ENCODE measurements at regions not wholly inside any gene's neighbourhood (a gene's known extent, or its start where the extent isn't known, plus 50 kb on each side); places are given as distances from the start of the nearest gene placed in this dataset.

DNA sequence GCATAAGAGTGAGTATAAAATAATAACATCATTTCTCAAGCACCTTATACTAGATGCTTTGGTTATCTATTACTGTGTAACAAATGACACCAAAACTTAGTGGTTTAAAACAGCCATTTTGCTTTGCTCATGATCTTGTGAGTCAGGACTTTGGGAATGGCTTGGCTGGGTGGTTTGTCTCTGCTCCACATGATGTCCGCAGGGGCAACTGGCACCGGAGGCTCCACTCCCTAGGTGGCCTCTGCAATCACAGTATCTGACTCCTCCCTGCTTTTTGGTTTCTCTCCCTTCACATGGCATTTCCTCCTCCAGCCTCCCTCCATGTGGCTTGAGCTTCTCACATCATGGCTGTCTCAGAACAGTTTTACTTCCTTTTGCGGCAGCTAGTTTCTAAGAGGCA, 259.5 kb downstream of the GAS1 start:
- DNase-seq: no peak

- DNase-seq: no peak
Measured at GRCh38 chr9:86685556-86685955, 261.8 kb downstream of the GAS1 start.

DNA sequence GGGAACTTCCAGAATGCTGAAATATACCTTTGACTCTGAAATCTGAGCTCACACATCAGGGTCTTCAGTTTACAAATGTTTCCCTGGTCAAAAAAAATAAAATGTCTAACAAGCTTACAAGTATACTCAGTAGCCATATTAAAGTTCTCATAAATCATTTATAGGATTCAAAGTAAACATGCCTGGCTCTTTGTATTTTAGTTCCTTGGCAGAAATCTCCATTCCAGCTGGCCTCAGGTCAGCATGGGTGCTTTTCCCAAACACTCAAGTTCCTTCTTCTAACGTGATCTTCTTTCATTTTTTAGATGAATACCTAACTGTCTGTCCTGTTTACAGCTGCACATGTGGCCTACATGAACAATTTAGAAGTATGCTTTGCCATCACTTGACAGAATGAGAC, 263.2 kb downstream of the GAS1 start:
- no peak for DNase-seq

GRCh38 chr9:86682240-86682639, 265.1 kb downstream of the GAS1 start:
- DNase-seq: no peak

- DNase-seq: no peak
Measured at GRCh38 chr9:86679909-86680308, 267.4 kb downstream of the GAS1 start.

DNA sequence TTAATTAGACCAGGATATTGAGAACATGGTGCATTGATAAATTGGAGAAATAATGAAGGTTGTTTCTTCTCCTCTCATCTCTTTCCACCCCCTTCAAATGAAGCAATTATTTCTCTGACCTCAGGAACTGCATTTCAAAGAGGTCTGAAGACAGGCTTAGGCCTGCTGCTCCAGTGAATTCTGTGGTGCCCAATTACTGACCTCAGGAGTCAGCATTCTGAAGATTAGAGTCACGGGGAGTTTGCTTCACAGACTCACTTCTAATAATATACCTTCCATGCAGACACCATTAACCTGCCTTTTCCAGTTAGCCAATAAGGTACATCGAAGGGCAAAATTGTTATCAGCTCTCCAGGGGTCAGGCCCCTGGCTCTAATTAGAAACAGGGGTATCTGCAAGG, 270.9 kb downstream of the GAS1 start:
- DNase-seq: no peak

DNA sequence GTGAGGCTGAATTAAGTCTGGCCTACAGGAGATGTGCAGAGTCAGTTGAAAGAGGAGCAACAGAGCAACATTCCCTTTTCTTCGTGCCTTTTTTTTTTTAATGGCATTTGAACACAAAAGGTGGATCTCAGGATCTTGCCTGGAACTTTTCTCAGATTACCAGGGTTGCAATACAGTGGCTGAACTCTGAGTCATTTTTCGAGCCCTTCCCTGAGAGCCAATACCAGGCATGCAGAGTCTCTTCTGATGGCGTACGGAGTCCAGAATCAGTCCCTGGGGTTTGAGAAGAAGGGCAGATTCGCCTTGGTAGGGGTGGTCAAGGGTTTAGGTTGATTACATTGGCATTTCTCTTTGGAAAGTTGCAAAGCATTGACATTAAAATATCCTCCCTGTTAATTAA, 271.5 kb downstream of the GAS1 start:
- DNase-seq: no peak

GRCh38 chr9:86674487-86674886, 272.8 kb downstream of the GAS1 start:
- DNase-seq: no peak

- peak; percentile 45 for DNase-seq
Measured at GRCh38 chr9:86672966-86673365, 274.3 kb downstream of the GAS1 start.

DNA sequence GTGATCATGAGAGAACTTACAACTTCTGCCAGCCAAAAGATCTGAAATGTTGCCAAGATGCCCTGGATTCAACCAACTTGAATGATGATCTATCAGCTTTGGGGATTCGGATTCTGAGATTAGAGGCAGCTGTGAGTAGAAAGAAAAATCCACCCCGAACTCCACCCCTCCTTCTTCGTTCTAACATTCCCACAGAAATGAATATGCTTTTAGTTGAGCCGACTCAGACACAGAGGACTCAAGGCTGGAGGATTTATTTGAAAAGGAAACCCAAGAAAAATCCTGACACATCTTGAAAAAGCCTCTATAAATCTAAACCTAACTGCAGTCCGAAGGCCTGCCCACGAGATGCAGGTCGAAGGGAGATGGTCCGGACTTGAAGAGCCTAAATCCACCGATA, 275.0 kb downstream of the GAS1 start:
- DNase-seq: peak; percentile 63

DNA sequence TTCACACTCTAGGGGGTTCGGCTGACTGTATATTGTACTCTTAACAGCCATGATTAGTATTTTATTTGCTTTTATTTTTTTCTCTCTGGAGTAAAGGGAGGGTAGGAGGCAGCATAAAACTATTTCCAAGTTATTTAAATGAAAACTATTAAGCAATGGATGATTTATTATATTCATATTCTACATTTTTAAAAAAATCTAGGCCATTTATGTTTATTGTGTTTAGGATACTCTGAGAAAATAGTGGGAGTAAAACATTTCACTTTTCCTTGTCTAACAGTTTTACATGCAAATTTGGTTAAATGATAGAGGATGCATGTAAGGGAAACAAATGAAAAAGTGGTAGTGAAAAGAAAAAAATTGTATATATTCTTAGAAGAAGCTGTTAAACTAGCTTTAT, 276.3 kb downstream of the GAS1 start:
- DNase-seq: no peak

GRCh38 chr9:86670536-86670935, 276.8 kb downstream of the GAS1 start:
- no peak for DNase-seq

GRCh38 chr9:86670076-86670475, 277.2 kb downstream of the GAS1 start:
- no peak for DNase-seq

DNA sequence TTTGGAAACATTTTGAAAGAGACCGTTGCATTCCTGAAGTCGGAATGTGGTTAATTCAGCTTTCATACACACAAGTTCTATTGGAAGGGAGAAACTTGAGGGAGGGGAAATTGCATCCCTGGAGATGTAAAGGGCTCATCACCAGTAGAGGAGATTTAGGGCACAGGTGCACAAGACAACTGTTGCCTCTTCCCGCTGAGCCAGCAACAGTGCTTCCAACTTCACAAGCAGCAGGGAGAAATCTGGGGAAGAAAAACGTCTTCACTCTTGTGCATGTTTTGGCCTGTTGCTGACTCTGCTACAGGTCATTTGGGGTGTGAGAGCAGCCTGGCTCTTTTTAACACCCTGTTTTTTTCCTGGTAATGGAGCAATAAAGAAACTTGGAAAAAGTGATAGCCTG, 277.9 kb downstream of the GAS1 start:
- peak; percentile 73 for DNase-seq

DNA sequence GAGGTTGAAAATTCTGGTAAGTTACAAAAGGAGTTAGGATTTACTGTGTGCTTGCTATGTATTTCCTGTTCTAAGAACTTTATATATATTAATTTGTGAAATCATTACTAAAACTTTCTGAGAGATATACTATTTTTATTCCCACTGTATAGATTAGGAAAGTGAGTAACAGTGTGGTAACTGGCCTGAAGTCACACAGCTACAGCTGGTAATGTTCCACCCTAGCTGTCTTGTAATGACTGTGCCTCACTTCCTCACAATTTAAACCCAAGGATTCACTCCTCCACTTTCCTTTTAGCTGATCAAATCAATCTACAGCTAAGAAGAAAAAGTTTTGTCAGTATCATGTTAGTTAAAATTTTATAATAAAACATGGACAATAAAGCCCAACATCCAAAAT, 278.8 kb downstream of the GAS1 start:
- no peak for DNase-seq

DNA sequence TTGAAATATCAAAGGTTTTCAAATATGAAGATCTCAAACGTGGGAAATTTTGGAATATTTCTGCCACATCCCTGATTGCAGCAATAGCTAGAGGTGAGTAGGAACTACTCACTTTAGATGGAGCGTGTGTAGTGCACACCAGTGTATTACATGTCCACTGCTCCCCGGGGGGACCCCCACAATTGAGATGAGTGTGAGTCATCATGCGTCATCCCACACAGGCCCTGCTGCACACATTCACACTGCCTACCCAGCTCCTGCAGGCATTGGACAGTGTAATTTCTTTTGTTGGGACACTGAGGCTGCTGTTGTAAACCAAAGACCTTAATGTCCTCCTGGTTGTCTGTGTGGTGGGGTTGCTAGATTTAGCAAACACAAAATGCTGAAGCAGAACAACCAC, 280.0 kb downstream of the GAS1 start:
- no peak for DNase-seq

- no peak for DNase-seq
Measured at GRCh38 chr9:86665416-86665815, 281.9 kb downstream of the GAS1 start.

DNA sequence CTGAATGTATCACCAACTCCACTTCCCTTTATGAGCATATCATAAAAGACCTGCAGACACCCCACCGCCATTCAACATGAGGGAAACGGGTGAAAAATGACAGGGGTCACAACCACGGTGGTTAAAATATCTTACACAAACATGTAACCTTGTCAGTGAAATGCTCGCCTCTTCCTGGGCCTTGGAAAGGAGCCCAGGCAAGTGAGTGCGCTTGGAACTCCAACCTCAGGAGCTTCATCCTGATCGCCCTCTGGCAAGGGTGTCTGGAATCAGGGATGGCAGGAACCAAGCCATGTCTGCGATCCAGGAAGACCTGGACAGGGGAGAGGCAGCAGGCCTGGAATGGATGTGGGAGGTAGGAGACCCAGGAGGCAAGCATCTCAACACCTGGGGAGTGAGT, 282.7 kb downstream of the GAS1 start:
- DNase-seq: no peak

DNA sequence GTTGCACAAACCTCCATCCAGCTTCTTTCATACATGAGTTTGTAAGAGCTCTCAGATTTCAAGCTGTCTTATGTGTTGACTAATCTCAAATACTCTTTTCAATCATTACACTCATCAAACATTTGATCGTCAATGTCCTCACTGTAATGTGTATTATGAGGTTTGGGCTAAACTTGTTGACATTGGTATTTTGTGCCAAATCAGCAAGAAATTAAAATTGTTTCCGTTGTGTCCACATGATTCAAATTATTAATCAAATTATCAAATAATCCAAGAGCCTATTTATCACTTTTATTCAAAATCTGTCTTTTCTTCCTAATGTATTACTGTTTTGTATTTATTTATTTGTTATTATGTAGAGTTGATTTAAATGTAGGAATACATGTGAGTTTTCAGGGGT, 283.4 kb downstream of the GAS1 start:
- no peak for DNase-seq

- no peak for DNase-seq
Measured at GRCh38 chr9:86662890-86663468, 284.3 kb downstream of the GAS1 start.

DNA sequence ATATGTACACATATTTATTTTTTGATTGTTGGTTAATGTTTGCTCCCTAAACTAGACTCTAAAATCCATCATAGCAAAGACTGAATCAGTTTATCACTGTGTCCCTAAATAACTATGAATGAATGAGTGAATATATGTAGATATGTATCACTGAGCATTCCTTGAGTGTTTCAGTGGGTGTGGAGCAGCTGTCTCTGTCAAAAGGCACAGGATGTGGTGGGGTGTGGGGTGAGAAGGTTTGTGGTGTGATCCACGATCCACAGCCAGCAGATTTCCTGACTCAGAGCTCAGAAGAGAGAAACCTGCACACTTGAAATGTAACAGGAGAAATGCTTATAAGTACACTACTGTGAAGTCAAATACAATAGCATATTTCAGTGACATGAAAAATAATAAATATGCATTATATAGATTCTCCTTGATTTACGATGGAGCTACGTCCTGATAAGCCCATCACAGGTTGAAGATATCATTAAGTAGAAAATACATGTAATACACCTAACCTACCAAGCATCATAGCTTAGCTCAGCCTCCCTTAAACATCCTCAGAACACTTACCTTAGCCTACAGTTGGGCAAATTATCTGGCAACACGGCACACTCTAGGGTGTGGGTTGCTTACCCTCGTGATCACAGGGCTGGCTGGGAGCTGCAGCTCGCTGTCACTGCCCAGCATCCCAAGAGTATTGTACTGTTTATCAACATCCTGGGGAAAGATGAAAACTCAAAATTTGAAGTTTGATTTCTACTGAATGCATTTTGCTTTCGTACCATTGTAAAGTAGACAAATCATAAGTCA, 287.0 kb downstream of the GAS1 start:
- peak; percentile 61 for DNase-seq

DNA sequence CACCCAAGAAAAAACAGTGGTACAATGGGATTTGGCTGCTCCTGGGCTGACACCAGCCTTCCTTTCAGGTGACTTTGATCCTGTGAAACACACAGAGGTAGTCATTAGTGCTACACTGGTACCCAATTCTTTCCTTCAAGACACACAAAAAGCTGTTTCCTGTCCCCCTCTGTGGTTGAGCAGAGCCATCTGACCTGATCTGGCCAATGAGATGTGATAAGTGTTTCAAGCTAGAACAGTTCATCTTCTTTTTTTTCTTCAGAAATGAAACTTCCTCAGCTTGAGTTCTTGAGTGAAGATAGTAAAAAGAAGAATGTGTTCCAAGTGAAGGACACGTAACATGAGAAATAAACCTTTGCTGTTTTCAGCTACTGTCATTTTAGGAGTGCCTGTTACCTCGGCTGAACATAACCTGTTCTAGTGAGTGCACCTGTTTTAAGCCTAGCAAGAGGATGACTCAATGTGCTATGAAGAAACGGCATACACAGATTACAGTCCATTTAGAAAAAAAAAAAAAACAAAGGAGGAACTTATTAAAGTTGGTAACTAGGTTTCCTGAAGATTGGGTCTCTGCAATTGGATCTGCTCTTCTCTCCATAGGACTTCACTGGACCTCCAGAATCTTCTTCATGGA, 287.8 kb downstream of the GAS1 start:
- no peak for DNase-seq

- DNase-seq: no peak
Measured at GRCh38 chr9:86655147-86655546, 292.2 kb downstream of the GAS1 start.

DNA sequence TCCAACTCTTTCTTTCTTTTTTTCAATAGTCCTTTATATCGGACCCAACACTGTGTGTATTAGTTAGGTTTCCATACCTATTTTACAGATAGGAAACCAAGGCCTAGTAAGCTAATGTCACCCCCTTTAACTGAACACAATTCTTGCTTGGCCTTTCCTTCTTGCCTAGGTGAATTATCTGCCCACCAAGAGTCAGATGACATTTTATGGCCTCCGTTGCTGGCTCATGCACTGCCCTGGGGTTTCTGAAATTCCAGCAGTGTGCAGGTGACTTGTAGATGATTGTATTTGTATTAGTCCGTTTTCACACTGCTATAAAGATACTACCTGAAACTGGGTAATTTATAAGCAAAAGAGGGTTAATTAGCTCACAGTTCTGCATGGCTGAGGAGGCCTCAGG, 293.8 kb downstream of the GAS1 start:
- DNase-seq: no peak
